ENCODE measurements at regions not wholly inside any gene's neighbourhood (a gene's known extent, or its start where the extent isn't known, plus 50 kb on each side); places are given as distances from the start of the nearest gene placed in this dataset.

DNA sequence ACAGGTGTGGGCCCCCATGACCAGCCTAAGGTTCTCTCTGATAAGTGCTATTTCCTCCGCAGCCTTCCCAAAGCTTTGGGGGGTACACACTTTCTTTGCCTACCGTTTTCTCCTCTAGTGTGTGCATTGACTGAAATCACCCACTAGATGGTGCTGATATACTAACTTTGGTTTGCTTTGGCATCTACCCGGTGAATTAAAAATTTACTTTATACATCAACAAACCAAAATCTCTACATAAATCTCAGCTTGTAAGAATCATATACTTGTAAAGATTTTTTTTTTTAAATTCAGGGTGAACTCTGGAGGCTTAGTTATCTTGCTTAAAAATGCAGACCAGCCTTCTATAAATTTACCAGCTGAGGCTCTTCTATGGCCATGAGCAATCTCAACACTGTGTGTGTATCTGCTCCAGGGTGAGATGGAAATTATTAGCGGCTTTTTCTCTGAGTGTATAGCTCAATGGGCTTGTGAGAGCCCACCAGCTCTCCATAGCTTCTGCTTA is 475.7 kb upstream of the TNC start:
- CTCF ChIA-PET = interaction anchor here (0.6 to 10.1 kb wide), 79 partner anchors 9 to 1266 kb away, joined by 3 to 172 read pairs (median 4); partner anchors contain the start of genes PAPPA and TRIM32
- TF ChIP-seq, protein P1, sequence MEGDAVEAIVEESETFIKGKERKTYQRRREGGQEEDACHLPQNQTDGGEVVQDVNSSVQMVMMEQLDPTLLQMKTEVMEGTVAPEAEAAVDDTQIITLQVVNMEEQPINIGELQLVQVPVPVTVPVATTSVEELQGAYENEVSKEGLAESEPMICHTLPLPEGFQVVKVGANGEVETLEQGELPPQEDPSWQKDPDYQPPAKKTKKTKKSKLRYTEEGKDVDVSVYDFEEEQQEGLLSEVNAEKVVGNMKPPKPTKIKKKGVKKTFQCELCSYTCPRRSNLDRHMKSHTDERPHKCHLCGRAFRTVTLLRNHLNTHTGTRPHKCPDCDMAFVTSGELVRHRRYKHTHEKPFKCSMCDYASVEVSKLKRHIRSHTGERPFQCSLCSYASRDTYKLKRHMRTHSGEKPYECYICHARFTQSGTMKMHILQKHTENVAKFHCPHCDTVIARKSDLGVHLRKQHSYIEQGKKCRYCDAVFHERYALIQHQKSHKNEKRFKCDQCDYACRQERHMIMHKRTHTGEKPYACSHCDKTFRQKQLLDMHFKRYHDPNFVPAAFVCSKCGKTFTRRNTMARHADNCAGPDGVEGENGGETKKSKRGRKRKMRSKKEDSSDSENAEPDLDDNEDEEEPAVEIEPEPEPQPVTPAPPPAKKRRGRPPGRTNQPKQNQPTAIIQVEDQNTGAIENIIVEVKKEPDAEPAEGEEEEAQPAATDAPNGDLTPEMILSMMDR (IDR thresholded peaks at IDR 0.05; ENCODE audit: insufficient read depth, low read length, missing control alignments) = peak; percentile 37
- no peak overlapping the region for H3K4me3 ChIP-seq (ENCODE audit: low read depth, low read length)
- DNase-seq (ENCODE audit: low read depth, low spot score) = no peak
- POLR2A ChIA-PET = interaction anchor here (0.7 to 4.7 kb wide), 5 partner anchors 73 to 563 kb away, joined by 3 to 33 read pairs (median 4); no protein-coding TSS in a partner anchor

DNA sequence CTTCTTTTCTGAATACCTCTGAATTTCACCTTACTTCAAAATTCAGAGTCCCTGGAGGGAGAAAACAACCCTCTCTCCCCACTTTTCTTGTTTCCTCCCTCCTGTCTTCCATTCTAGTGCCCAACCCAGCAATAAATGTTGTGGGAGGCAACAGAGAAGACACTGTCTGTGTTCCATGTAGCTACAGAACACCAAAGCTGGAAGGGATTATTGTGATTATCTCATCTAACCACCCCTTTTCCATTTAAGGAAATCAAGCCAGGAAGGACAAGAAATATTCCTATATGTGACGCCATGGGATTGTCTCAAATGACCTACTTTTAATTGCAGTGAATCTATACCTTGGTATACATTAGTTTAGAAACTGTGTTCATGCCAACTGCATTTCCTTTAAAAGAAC is 476.6 kb upstream of the TNC start:
- no peak for DNase-seq (ENCODE audit: low read depth, low spot score)
- no peak overlapping the region for H3K4me3 ChIP-seq (ENCODE audit: low read depth, low read length)
- CTCF ChIA-PET = interaction anchor here (0.7 to 10.1 kb wide), 18 partner anchors 59 to 1068 kb away, joined by 3 to 172 read pairs (median 6); partner anchors contain the start of gene PAPPA
- POLR2A ChIA-PET = interaction anchor here (1.7 to 4.7 kb wide), 2 partner anchors 77 to 562 kb away, joined by 4 to 33 read pairs; no protein-coding TSS in a partner anchor
- TF ChIP-seq, protein P1 (IDR thresholded peaks at IDR 0.05; ENCODE audit: insufficient read depth, low read length, missing control alignments) = no peak

DNA sequence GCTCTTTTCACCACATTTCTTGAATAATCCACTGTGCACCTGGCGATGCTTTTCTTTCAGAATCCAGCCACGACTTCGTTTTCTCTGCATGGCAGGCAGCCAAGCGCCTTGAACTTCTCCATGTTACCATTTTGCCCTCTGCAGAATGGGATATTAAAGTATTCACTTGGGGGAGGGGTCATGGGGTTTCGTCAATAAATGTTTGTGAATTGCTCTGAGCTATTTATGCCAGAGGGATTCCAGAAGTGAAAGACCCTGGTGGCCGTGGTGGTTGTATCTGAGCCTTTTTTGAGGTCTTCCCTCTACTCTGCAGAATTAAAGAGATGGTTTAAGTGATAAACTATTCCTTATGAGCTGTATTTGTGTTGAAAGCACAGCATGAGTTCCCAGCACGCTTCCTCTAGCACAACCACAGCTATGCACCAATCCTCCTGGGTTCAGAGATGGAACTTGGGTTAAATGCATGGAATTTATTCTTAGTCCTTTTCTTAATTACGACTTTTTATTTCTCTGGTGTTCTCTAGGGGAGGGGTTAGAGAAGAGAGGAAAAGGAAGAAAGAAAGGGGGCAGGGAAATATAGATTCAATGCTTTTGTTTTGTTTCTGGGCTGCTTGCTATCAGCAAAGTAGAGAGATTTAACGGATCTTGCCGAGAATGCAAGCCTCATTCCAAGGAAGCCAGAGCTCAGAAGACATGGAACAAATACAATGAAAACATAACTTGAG is 478.2 kb upstream of the TNC start:
- ChIA-PET POLR2A (interaction anchor here (0.6 to 4.7 kb wide), 12 partner anchors 9 to 613 kb away, joined by 3 to 33 read pairs (median 4); partner anchors contain the start of gene PAPPA), CTCF (interaction anchor here (0.9 to 10.1 kb wide), 6 partner anchors 42 to 1066 kb away, joined by 3 to 172 read pairs (median 6); no protein-coding TSS in a partner anchor)
- DNase-seq (ENCODE audit: low read depth, low spot score) = peak; percentile 94
- TF ChIP-seq, protein P1 (IDR thresholded peaks at IDR 0.05; ENCODE audit: insufficient read depth, low read length, missing control alignments) = no peak
- peak overlapping the region; percentile 59 for H3K4me3 ChIP-seq (ENCODE audit: low read depth, low read length)

DNA sequence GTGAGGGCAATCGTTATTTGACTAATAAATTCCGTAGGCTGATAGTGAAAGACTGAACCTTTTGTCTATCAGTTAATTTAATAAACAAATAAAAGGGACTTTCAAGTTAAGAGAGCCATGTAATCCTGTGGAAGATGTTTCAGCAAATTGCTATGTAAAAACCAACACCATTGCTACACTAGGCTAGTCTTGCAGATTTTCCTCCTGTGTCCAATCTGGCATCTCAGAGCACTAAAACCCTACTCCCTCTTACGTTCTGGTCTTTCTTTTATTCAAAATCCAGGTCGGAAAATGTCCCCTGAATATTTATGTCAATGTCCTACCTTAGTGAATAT is 478.8 kb upstream of the TNC start:
- no peak for DNase-seq (ENCODE audit: low read depth, low spot score)
- CTCF ChIA-PET = interaction anchor here (0.9 to 10.1 kb wide), 5 partner anchors 77 to 1050 kb away, joined by 4 to 172 read pairs (median 9); no protein-coding TSS in a partner anchor
- TF ChIP-seq, protein P1 (IDR thresholded peaks at IDR 0.05; ENCODE audit: insufficient read depth, low read length, missing control alignments) = no peak
- POLR2A ChIA-PET = interaction anchor here (0.6 to 4.7 kb wide), 10 partner anchors 8 to 96 kb away, joined by 3 to 33 read pairs (median 6); no protein-coding TSS in a partner anchor
- H3K4me3 ChIP-seq (ENCODE audit: low read depth, low read length) = peak overlapping the region; percentile 59

DNA sequence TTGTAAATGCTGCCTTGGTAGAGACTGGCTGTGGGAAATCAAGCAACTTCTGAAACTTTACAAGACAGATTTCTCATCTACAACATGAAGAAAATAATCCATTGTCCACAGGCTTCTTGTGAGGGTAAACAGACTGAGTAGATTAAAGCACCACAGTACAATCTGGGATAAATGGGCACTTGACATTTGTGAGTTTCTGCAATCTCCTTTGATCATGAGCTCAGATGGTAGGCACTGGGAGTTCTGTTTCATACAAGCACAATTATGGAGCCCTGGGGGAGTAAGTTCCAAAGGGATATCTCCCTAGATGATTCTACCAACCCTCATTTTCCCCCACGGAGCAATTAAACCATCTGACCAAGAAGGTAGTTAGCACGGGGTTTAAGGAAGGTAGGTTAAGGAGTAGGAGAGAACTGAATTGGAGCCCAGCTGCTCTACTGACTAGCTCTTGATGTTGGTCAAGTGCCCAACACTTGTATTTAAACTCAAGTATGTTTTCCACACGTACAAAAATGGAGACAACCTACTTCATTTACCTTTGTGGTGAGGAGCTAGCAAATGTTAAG is 479.5 kb upstream of the TNC start:
- ChIA-PET CTCF (interaction anchor here (1.6 to 2.7 kb wide), 3 partner anchors 76 to 97 kb away, joined by 3 to 10 read pairs (median 9); no protein-coding TSS in a partner anchor), POLR2A (interaction anchor here (0.6 to 2.1 kb wide), 4 partner anchors 18 to 556 kb away, joined by 3 to 8 read pairs (median 4); partner anchors contain the start of gene PAPPA)
- H3K4me3 ChIP-seq (ENCODE audit: low read depth, low read length) = peak overlapping the region; percentile 59
- no peak for DNase-seq (ENCODE audit: low read depth, low spot score)
- TF ChIP-seq, protein P1 (IDR thresholded peaks at IDR 0.05; ENCODE audit: insufficient read depth, low read length, missing control alignments) = no peak
